ENCODE measurements at regions not wholly inside any gene's neighbourhood (a gene's known extent, or its start where the extent isn't known, plus 50 kb on each side); places are given as distances from the start of the nearest gene placed in this dataset.

DNA sequence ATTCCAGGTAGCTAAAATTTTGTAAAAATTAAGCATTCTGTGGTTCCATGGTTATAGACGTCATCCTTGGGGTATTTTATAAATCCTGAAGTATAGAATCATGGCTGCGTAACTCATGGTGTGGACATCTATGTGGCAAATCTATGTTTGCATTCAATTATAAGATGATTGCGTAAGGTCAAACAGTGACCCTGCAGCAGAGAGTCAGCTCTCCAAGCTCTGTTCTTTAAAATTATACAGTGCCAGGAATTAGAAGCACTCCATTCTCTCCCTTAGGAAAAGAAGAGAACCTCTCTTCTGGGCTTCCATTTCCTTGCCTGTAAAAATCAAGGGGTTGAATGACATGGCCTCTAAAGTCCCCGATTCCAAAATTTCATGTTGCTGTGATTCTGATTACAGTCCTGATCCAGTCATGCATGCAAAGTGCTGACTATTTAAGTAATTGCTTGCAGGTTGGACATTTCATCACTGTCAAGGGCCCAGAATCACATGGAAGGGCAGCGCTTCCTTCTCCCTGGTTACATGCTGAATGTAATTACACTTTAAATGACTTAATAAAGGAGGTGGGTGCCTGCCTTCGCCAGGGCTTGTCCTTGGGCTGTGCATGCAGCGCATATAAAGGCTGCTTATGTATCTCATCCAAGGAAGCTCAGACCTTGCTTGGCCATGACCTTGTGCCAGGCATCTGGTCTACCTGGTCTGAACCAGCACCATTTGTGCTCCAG, 550.7 kb downstream of the TYW1 start:
- TF ChIP-seq CTCF (IDR thresholded peaks at IDR 0.05; ENCODE audit: control extremely low read depth in 1 of 3, insufficient read depth in 1 of 3, low read depth in 1 of 3, low read length in 3 of 3) (no peak), PHF8 (conservative IDR thresholded peaks at IDR 0.05; ENCODE audit: low read depth, low read length) (no peak), SP1 (IDR thresholded peaks at IDR 0.05; ENCODE audit: low read depth, low read length) (no peak), SP2 (IDR thresholded peaks at IDR 0.05; ENCODE audit: low read length) (no peak)

All from H1 (cell line).